ENCODE measurements at regions not wholly inside any gene's neighbourhood (a gene's known extent, or its start where the extent isn't known, plus 50 kb on each side); places are given as distances from the start of the nearest gene placed in this dataset.

DNA sequence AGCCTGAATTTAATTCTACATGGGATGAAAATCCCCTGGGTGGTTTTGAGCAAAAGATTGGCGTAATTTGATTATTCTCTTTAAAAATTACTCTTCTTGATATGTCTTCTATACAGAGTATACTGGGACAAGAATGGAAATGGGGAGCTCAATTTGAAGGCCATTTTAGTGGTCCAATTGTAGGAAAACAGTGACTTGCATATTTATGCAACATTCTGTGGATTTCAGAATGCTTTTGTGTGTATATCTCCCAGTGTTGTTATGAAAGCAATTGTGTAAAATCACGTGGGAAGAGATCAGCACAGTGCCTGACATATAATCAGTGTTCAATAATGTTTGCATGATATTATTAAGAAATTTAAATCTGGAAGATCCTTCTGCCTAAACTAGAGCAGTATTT lies 575.9 kb upstream of the PBX1 start:
- no peak overlapping the region for H3K27ac ChIP-seq (ENCODE audit: control insufficient read depth, insufficient read depth)
- H3K9me3 ChIP-seq (replicated peaks; ENCODE audit: control insufficient read depth, insufficient read depth, low read length): no peaks in the 10 kb centered on the region
- ChIA-PET SMC1A (ENCODE audit: uncharacterized antibody, unreplicated experiment) (interaction anchor here (0.6 kb wide), 1 partner anchor 117 kb away, joined by 4 read pairs; no protein-coding TSS in a partner anchor), RAD21 (ENCODE audit: unreplicated experiment) (no interaction called here), CTCF (no interaction called here), POLR2A (no interaction called here)
- no peak for FAIRE-seq
- H3K36me3 ChIP-seq (ENCODE audit: control insufficient read depth in 2 of 2, insufficient read depth in 2 of 2, low read length in 1 of 2): no peaks in the 10 kb centered on the region
- BruUV-seq (replicated peaks): no TSS peak
- intact Hi-C loops (cut with micrococcal nuclease; ENCODE audit: unreplicated experiment) (no loop called here), in situ Hi-C loops (cut with MboI) (no loop called here)
- H3K4me1 ChIP-seq (ENCODE audit: control insufficient read depth, insufficient read depth, low read length): no peaks in the 10 kb centered on the region
- WGBS (ENCODE audit: insufficient coverage, insufficient replicate concordance, low lambda C conversion rate, missing lambda C conversion rate): 3% methylated on average over 2 of the region's 2 CpGs
- H2AFZ ChIP-seq (ENCODE audit: control insufficient read depth, low read depth, low read length): no peak overlapping the region
- TF ChIP-seq, protein P1, sequence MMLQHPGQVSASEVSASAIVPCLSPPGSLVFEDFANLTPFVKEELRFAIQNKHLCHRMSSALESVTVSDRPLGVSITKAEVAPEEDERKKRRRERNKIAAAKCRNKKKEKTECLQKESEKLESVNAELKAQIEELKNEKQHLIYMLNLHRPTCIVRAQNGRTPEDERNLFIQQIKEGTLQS (IDR thresholded peaks at IDR 0.05; ENCODE audit: borderline replicate concordance, extremely low read depth, low read depth, low read length): no peak
- TF ChIP-seq, protein P2, sequence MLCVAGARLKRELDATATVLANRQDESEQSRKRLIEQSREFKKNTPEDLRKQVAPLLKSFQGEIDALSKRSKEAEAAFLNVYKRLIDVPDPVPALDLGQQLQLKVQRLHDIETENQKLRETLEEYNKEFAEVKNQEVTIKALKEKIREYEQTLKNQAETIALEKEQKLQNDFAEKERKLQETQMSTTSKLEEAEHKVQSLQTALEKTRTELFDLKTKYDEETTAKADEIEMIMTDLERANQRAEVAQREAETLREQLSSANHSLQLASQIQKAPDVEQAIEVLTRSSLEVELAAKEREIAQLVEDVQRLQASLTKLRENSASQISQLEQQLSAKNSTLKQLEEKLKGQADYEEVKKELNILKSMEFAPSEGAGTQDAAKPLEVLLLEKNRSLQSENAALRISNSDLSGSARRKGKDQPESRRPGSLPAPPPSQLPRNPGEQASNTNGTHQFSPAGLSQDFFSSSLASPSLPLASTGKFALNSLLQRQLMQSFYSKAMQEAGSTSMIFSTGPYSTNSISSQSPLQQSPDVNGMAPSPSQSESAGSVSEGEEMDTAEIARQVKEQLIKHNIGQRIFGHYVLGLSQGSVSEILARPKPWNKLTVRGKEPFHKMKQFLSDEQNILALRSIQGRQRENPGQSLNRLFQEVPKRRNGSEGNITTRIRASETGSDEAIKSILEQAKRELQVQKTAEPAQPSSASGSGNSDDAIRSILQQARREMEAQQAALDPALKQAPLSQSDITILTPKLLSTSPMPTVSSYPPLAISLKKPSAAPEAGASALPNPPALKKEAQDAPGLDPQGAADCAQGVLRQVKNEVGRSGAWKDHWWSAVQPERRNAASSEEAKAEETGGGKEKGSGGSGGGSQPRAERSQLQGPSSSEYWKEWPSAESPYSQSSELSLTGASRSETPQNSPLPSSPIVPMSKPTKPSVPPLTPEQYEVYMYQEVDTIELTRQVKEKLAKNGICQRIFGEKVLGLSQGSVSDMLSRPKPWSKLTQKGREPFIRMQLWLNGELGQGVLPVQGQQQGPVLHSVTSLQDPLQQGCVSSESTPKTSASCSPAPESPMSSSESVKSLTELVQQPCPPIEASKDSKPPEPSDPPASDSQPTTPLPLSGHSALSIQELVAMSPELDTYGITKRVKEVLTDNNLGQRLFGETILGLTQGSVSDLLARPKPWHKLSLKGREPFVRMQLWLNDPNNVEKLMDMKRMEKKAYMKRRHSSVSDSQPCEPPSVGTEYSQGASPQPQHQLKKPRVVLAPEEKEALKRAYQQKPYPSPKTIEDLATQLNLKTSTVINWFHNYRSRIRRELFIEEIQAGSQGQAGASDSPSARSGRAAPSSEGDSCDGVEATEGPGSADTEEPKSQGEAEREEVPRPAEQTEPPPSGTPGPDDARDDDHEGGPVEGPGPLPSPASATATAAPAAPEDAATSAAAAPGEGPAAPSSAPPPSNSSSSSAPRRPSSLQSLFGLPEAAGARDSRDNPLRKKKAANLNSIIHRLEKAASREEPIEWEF (IDR thresholded peaks at IDR 0.05; ENCODE audit: insufficient replicate concordance, low read depth, low read length): no peak
- TF ChIP-seq ZNF24 (IDR thresholded peaks at IDR 0.05): no peak
- DNase-seq (ENCODE audit: low read depth, low spot score): no peak
- ATAC-seq: no peak
- no peaks in the 10 kb centered on the region for H3K27me3 ChIP-seq (replicated peaks in 1 of 2; ENCODE audit: control insufficient read depth in 2 of 2, insufficient read depth in 2 of 2, low read length in 1 of 2)
- no peak overlapping the region for H3K4me2 ChIP-seq (ENCODE audit: control insufficient read depth, insufficient read depth)
- no peaks in the 10 kb centered on the region for H4K20me1 ChIP-seq (ENCODE audit: control insufficient read depth, insufficient read depth)
- H3K4me3 ChIP-seq: no peak overlapping the region
- H3K79me2 ChIP-seq (ENCODE audit: control insufficient read depth, insufficient read depth, low read length): no peaks in the 10 kb centered on the region
- no peak overlapping the region for H3K9ac ChIP-seq (ENCODE audit: control insufficient read depth, insufficient read depth, low read length)
